Kidney epithelial cell (primary cell): ENCODE measurements at regions not wholly inside any gene's neighbourhood (a gene's known extent, or its start where the extent isn't known, plus 50 kb on each side); places are given as distances from the start of the nearest gene placed in this dataset.

Experiments used
- DNase-seq: peaks from one replicate; pipeline ENCODE4 v3.0.0-alpha.2; 2010; ENCODE audit warnings: low read depth
- H3K27me3 ChIP-seq: 2 replicates; pipeline ENCODE4 v1.6.0; 2011; ENCODE audit warnings: low read length; ENCODE audit not compliant: control insufficient read depth, insufficient read depth
- H3K36me3 ChIP-seq: 2 replicates; pipeline ENCODE4 v1.5.1; 2011; ENCODE audit warnings: low read length; ENCODE audit not compliant: control insufficient read depth, insufficient read depth
- H3K4me3 ChIP-seq: 2 replicates; pipeline ENCODE4 v1.5.1; 2011; ENCODE audit warnings: low read depth, mild to moderate bottlenecking, control low read depth, low read length
- TF ChIP-seq, protein P1 (sequence below): IDR thresholded peaks from 2 replicates; pipeline ENCODE4 v1.5.1; 2011; ENCODE audit warnings: mild to moderate bottlenecking, moderate library complexity, low read length, control low read depth, inconsistent platforms; ENCODE audit not compliant: insufficient read depth, poor library complexity, severe bottlenecking

DNA sequence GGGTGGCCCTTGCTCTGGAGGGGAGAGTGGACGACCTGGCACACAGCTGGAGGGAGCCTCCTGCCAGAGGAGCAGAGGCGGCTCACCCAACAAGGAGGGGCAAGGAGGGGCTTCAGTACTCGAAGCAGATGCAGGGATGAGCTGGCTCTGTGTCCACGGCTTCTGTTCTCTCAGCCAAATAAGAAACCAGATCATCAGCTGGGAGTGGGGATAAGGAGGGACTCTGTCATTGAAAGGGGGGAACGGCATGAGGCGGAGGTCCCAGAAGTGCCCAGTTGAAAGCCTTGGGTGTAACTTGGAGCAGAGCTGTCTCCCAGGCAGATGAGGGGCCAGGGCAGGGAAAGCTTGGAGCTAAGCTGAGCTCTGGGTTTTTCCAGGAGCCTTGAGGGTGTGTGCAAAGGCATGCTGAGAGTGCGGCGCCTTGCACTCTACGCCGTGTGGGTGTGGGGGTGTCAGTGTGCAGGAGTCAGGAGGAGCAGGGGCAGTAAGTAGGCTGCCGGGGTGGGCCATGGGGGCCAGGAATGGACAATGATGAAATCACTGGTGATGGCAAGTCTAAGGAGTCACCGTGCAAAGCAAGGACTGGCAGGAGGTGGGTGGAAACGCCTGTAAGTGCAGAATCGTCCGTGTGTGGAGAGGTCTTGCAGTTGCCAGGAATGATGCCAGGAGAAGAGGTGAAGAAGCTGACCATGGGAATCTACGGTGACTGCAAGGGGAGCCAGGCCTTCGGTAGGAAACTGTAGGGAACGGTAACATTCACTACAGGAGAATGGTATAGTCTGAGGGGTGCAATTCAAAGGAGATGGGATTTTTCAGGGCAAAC, 85.4 kb upstream of the FOXQ1 start:
- DNase-seq, result no peak
- H3K36me3 ChIP-seq, result no peaks in the 10 kb centered on the region
- H3K4me3 ChIP-seq, result no peak overlapping the region
- no peaks in the 10 kb centered on the region for H3K27me3 ChIP-seq
- TF ChIP-seq, protein P1, sequence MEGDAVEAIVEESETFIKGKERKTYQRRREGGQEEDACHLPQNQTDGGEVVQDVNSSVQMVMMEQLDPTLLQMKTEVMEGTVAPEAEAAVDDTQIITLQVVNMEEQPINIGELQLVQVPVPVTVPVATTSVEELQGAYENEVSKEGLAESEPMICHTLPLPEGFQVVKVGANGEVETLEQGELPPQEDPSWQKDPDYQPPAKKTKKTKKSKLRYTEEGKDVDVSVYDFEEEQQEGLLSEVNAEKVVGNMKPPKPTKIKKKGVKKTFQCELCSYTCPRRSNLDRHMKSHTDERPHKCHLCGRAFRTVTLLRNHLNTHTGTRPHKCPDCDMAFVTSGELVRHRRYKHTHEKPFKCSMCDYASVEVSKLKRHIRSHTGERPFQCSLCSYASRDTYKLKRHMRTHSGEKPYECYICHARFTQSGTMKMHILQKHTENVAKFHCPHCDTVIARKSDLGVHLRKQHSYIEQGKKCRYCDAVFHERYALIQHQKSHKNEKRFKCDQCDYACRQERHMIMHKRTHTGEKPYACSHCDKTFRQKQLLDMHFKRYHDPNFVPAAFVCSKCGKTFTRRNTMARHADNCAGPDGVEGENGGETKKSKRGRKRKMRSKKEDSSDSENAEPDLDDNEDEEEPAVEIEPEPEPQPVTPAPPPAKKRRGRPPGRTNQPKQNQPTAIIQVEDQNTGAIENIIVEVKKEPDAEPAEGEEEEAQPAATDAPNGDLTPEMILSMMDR, result no peak

DNA sequence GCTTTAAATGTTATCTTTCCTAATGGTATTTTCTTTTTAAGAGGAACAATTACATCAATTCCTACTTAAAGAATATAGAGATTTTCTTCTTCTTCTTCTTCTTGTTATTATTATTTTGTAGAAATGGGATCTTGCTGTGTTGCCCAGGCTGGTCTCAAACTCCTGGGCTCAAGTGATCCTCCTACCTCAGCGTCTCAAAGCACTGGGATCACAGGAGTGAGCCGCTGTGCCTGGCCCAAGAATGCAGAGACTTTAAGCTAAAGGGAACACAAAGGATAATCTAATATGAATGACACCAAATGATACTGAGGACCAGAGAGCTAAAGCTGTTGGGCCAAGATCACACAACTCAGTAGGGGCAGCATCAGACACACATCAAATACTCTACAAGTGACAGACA, 87.4 kb upstream of the FOXQ1 start:
- TF ChIP-seq, protein P1, result no peak
- Histone ChIP-seq H3K27me3 (no peaks in the 10 kb centered on the region), H3K36me3 (no peaks in the 10 kb centered on the region), H3K4me3 (no peak overlapping the region)
- DNase-seq, result no peak

DNA sequence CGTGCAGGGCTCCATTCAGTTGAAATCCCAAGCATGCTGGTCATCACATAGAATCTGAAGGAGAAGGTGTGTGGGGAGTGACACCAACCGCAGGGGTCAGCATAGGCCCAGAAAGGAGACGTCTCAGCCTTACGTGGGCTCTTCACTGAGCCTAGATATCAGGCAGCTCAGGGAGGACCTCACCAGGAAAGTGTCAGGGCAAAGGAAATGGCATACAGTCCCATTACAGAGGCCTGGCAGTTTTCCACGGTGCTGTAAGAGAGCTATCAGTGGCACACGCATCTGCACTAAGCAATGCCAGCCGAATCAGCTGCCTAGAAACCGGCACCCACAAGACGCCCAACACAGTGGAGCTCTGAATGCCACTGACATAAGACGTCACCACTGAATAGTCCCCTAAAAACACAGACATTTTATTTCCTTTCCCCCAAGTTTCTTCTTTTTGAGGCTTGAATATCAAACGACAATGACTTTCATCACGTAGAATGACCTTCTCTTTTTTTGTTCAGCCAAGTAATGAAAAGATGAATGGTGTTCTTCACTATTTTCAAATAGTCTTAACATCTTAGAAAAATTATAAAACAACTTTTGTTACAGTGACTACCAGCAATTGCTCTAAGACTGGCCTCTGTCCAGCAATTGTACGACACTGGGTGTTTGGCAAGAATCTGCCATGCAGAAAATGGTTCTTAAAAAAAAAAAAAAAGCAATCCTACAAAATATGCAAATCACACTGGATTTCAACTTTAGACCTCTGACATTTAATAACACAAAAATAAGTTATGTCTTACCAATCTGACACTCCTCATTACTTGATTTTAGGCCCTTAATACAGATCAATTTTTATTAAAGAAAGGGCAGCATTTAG, 88.9 kb upstream of the FOXQ1 start:
- no peak for DNase-seq
- no peak overlapping the region for H3K4me3 ChIP-seq
- TF ChIP-seq, protein P1, result no peak
- no peaks in the 10 kb centered on the region for H3K36me3 ChIP-seq
- no peaks in the 10 kb centered on the region for H3K27me3 ChIP-seq

DNA sequence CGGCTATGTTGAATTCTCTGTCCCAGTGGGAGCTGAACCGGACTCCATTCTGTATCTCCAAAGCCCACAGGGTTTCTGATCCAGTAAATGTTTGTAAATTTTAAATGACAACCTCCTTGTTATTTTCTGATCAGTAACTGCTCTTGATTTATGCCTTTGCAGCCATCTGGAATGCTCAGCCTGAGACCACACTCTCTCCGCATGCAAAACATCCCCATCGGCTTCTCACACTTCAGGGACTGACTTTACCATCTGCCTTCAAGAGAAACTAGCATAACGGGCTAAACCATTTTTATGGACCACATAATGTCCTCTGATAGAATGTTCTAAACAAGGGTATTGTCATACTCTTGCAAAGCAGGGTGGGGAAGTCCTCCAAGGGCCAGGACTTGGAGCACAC, 94.5 kb upstream of the FOXQ1 start:
- H3K27me3 ChIP-seq, result no peaks in the 10 kb centered on the region
- no peaks in the 10 kb centered on the region for H3K36me3 ChIP-seq
- TF ChIP-seq, protein P1, result no peak
- no peak for DNase-seq
- no peak overlapping the region for H3K4me3 ChIP-seq

DNA sequence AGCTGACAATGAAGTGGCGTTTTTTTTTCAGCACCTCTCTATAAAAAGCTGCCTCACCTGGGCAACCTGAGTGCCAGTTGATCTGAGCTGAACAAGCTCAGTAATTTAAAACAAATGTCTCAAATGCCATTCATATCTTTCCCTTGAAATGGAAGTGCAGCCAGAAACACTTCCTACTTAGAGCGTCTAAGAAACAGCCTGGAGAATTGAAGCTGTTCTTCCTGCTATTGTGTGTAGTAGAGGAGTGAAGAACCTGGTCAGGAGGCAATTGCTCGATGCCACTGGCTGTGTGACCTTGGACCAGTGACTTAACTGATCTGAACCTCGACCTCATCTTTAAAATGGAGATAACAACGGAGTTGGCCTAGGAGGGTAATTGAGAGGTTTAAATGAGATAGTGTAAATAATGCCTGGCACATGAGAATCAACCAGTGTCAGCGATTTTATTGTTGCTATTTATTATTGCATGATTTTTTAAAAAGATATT, 95.4 kb upstream of the FOXQ1 start:
- no peak overlapping the region for H3K4me3 ChIP-seq
- DNase-seq, result no peak
- TF ChIP-seq, protein P1, result no peak
- H3K36me3 ChIP-seq, result no peaks in the 10 kb centered on the region
- H3K27me3 ChIP-seq, result no peaks in the 10 kb centered on the region
